Fibroblast of skin of scalp (primary cell): ENCODE measurements at regions not wholly inside any gene's neighbourhood (a gene's known extent, or its start where the extent isn't known, plus 50 kb on each side); places are given as distances from the start of the nearest gene placed in this dataset.

Source experiments
- DNase-seq: peaks from one replicate; pipeline ENCODE4 v3.0.0-alpha.2; 2013

DNA sequence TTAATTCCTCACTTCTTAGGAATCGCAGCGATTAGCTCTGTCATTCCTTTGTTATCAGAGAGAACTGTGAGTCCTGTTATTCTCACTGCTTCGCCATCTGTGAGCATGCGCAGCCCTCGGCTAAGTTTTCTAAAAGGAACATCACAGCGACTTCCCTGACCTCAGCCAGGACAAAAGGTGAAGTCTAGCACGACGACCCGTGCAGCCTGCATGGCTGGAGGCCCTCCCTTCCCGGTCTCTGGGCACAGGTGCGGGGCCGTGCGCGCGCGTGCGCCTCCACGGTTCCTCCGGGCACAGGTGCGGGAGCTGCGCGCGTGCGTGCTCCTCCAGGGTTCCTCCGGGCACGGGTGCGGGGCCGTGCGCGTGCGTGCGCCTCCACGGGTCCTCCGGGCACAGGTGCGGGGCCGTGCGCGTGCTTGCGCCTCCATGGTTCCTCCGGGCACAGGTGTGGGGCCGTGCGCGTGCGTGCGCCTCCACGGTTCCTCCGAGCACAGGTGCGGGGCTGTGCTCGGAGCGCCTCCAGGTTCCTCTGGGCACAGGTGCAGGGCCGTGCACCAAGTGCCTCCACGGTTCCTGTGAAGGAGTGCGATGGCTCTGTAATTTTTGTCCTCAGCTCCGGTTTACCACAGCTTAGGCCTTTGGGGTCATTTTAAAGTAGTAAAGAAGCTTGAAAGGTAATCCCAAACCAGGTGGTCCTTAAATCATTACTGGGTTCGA is 212.3 kb downstream of the ERMARD start:
- DNase-seq: no peak

- no peak for DNase-seq
These were observed 211.4 kb downstream of the ERMARD start for GRCh38 chr6:169962604-169963469.

GRCh38 chr6:169961772-169962561 is 210.5 kb downstream of the ERMARD start:
- peak; percentile 26 for DNase-seq

DNA sequence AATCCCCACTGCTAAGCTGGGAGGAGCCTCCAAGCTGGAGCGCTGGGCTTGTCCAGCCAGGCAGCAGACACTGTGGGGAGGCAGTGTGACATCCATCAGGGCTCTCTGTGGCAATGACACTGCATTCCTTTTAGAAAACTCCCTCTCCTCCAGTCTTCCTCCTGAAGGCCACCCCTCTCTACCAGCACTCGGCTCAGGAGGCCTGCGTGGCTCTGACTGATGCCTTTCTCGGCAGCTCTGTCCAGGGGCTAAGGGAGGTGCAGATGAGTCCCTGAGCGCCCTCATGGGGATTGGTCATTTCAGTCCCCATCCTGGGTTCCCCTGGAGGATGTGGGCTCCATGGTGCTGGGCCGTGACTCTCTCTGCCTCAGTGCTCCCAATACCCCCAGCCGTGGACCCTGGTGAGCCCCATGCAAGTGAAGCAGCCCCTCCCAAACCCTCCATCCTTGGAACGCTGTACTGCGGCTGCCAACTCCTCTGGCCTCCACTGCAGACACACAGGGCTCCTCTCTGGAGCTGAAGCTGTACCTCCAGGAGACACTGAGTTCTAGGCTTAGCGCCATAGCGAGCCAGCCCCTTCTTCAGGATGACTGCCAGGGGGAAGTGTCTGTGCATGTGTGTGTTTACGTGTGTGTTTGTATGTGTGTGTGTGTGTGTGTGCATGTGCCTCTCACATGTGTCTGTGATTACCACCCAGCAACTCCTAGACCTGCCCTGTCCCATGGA is 209.6 kb downstream of the ERMARD start:
- no peak for DNase-seq

DNA sequence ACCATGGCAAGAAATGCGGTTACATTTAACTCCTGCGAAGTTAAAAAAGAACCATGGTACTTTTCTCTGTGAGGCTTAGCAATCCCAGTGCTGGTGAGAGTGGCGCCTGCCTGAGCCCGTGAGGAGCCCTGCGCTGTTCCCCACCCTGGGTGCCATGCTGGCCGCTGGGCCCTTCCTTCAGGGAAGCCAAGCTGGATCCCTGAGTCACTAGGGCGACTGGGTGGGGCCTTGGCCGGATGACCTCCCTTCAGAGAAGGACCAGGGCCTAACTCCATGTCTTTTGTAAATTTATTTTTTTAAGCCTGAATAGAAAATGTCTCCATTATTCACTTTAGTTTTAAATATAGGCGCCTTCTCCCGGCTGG is 209.1 kb downstream of the ERMARD start:
- DNase-seq: no peak

GRCh38 chr6:169960003-169960344 is 208.6 kb downstream of the ERMARD start:
- no peak for DNase-seq

DNA sequence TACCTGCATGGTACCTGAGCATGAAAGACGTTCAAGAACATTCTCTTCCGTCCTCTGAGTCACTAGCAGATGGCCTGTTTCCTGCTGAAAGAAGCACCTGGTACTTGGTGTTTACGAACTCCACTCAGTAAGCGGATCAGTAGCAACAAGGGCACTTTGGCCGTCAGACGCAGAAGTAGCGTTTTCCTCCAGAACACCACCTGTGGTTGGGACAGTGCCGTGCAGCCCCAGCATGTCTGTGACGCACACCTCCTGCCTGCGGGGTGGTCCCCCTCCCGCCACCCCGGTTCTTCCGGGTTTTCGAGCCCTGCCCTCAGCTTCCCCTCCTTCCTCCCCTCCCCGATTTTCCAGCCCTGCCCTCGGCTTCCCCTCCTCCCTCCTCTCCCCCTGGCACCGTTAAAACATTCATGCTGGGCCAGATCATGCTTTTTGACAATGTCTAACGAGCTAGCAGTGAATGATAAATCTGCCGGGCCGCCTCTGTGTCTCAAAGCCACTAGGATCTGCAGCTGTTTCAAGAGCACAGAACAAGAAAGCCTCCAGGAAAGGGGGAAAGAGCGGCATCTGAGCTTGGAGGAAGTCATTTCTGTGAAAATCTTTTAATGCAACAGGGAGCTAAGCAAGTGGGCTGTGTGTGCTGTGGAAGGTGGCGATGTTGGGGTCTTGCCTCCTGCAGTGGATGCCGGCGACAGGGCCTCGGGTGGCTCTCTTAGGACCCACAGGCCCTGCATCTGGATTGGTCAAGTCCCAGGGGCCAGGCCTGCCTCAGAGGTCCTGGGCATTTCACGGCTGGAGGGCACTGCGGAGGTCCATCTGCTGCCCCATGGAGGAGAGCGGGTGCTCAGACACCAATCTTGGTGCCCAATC is 207.9 kb downstream of the ERMARD start:
- no peak for DNase-seq

DNA sequence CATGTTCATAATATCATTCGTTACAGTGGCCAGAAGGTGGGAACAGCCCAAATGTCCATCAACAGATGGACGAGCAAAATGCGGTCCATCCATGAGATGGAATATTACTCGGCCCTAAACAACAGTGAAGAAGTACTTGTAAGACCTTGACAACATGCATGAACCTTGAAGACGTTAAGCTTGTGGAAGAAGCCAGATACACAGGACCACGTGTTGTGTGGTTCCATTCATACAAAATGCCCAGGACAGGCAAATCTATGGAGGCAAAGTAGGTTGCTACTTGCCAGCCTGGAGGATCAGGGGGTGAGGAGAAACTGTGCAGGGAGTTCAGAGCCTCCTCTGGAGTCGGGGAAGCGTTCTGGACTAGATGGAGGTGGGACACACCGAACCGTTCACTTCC is 207.1 kb downstream of the ERMARD start:
- no peak for DNase-seq

DNA sequence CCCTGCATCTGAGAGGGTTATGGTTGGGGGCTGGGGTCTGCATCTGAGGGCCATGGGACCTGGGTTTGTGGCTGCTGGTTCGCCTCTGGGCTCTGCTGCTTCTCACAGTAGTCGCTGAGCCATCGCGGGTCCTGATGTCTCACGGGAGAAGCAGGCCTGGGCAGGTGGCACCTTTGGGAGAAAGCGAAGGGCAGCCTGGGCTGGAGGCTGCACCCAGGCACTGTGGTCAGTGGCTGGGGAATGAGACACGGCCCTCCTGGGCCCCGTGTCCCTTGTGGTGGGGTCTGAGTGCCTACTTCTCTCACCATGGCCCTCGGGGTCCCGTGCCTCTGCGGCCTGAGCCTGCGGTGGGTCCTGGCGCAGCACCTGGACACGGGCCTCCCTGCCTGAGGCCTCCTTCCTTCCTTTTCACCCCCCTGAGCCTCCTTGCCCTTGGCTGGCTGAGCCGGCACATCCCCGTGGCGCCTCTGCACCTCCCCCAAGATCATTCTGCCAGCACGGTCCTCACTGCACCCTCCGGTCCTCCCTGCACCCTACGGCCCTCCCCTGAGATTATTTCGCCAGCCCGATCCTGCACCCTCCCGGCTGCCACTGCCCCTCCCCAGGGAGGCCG is 206.0 kb downstream of the ERMARD start:
- DNase-seq: no peak

- no peak for DNase-seq
These were observed 205.2 kb downstream of the ERMARD start for GRCh38 chr6:169956580-169956979.

- DNase-seq: no peak
These were observed 204.5 kb downstream of the ERMARD start for GRCh38 chr6:169955731-169956437.

- no peak for DNase-seq
These were observed 203.6 kb downstream of the ERMARD start for GRCh38 chr6:169954977-169955376.

- no peak for DNase-seq
These were observed 202.3 kb downstream of the ERMARD start for GRCh38 chr6:169953686-169954085.

DNA sequence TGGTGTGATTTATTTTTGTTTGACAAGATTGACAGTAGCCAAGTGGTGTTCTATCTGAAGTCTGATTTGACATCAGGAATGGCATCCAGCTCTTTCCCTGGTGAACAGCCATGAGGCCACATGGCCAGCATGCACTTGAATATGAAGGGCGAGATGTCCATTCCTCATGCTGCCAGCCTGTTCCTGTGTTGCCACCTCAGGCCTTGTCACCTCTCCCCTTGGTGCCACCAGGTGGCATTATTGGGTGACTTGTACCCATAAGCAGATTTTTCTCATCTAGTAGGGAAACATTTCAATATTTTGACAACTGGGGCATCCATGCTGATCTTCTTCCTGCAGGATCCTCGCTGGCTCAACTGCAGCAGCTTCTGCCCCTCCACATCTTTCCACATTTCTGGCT is 199.1 kb downstream of the ERMARD start:
- no peak for DNase-seq

- no peak for DNase-seq
These were observed 198.2 kb downstream of the ERMARD start for GRCh38 chr6:169949511-169950097.

DNA sequence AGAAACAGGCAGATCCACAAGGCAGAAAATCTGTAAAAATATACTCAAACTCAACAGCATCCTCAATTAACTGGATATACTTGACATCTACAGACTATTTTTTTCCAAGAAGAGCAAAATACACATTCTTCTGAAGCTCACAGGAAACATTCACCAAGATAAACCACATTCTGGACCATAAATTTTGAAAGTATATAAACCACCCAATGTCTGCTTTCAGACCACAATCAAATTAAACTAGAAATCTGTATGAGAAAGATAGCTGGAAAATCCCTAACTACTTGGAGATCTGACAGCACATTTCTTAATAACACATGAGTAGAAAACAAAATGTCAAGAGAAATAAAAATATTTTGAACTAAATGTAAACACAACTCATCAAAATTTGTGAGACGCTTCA is 195.5 kb downstream of the ERMARD start:
- no peak for DNase-seq

DNA sequence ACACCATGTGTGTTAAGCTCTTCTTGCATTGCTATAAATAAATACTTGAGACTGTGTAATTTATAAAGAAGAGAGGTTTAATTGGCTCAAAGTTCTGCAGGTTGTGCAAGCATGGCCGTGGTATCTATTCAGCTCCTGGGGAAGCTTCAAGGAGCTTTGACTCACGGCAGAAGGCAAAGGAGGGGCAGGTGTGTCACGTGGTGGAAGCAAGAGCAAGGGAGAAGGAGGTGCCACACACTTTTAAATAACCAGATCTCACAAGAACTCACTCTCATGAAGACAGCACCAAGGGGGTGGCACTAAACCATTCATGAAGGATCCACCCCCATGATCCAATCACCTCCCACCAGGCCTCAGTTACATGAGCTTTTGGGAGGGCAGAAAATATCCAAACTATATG is 193.7 kb downstream of the ERMARD start:
- DNase-seq: no peak

GRCh38 chr6:169944415-169944814 is 193.0 kb downstream of the ERMARD start:
- no peak for DNase-seq

DNA sequence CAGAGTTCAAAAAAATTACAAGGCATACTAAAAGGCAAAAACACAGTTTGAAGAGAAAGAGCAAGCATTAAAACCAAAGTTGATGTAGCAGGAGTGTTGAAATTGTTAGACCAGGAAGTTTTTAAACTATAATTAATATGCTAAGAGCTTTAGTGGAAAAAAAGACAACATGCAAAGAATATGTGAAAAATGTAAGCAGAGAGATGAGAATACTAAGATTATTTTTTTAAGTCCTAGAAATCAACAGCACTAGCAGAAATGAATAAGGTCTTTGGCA is 192.6 kb downstream of the ERMARD start:
- DNase-seq: no peak
